ENCODE measurements at regions not wholly inside any gene's neighbourhood (a gene's known extent, or its start where the extent isn't known, plus 50 kb on each side); places are given as distances from the start of the nearest gene placed in this dataset.

- TF ChIP-seq CTCF (IDR thresholded peaks at IDR 0.05) (no peak), E2F1 (CRISPR knock-in tag; IDR thresholded peaks at IDR 0.05) (no peak), NR3C1 (CRISPR knock-in tag; conservative IDR thresholded peaks at IDR 0.05; ENCODE audit: low read depth) (no peak), ZNF263 (CRISPR knock-in tag; IDR thresholded peaks at IDR 0.05; ENCODE audit: low read depth) (no peak), ZNF671 (CRISPR knock-in tag; IDR thresholded peaks at IDR 0.05) (no peak), ATF1 (CRISPR knock-in tag; IDR thresholded peaks at IDR 0.05) (no peak), NFYB (CRISPR knock-in tag; conservative IDR thresholded peaks at IDR 0.05; ENCODE audit: low read depth) (no peak), MYBL2 (CRISPR knock-in tag; IDR thresholded peaks at IDR 0.05) (no peak), CREB1 (CRISPR knock-in tag; IDR thresholded peaks at IDR 0.05) (no peak), ATF2 (CRISPR knock-in tag; IDR thresholded peaks at IDR 0.05; ENCODE audit: borderline replicate concordance, low read depth) (no peak)
- TF ChIP-seq, protein P1, sequence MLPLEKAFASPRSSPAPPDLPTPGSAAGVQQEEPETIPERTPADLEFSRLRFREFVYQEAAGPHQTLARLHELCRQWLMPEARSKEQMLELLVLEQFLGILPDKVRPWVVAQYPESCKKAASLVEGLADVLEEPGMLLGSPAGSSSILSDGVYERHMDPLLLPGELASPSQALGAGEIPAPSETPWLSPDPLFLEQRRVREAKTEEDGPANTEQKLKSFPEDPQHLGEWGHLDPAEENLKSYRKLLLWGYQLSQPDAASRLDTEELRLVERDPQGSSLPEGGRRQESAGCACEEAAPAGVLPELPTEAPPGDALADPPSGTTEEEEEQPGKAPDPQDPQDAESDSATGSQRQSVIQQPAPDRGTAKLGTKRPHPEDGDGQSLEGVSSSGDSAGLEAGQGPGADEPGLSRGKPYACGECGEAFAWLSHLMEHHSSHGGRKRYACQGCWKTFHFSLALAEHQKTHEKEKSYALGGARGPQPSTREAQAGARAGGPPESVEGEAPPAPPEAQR (CRISPR knock-in tag; IDR thresholded peaks at IDR 0.05), result no peak
Measured at GRCh38 chr9:12182806-12183205, 510.4 kb upstream of the TYRP1 start.
